ENCODE measurements at regions not wholly inside any gene's neighbourhood (a gene's known extent, or its start where the extent isn't known, plus 50 kb on each side); places are given as distances from the start of the nearest gene placed in this dataset.

DNA sequence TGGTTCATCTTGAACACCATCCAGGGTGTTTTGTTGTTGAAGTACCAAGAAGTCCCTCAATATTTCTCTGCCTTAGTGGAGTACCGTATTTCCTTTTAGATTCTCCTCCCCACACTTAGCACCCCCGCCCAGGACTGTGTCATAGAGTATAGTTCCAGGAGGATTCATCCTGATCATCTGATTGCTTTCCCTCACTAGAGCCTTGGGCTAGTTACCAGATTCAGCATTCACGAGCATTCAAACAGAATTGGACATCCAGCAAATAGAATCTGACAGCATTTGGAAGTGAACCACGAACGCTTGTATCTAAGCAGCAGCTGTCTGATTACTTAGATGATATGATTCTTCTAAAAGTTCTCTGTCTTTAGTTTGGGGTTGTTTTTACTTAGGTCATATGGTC is 248.1 kb upstream of the TAS2R1 start:
- TF ChIP-seq, protein P1, sequence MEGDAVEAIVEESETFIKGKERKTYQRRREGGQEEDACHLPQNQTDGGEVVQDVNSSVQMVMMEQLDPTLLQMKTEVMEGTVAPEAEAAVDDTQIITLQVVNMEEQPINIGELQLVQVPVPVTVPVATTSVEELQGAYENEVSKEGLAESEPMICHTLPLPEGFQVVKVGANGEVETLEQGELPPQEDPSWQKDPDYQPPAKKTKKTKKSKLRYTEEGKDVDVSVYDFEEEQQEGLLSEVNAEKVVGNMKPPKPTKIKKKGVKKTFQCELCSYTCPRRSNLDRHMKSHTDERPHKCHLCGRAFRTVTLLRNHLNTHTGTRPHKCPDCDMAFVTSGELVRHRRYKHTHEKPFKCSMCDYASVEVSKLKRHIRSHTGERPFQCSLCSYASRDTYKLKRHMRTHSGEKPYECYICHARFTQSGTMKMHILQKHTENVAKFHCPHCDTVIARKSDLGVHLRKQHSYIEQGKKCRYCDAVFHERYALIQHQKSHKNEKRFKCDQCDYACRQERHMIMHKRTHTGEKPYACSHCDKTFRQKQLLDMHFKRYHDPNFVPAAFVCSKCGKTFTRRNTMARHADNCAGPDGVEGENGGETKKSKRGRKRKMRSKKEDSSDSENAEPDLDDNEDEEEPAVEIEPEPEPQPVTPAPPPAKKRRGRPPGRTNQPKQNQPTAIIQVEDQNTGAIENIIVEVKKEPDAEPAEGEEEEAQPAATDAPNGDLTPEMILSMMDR (IDR thresholded peaks at IDR 0.05; ENCODE audit: control extremely low read depth, extremely low read depth, low read depth, missing control alignments), result no peak
- CTCF ChIA-PET, result interaction anchor here (1.1 to 2.1 kb wide), 3 partner anchors 13 to 22 kb away, joined by 3 to 4 read pairs (median 3); no protein-coding TSS in a partner anchor
- no peak for DNase-seq (ENCODE audit: extremely low spot score)
- POLR2A ChIA-PET, result no interaction called here

DNA sequence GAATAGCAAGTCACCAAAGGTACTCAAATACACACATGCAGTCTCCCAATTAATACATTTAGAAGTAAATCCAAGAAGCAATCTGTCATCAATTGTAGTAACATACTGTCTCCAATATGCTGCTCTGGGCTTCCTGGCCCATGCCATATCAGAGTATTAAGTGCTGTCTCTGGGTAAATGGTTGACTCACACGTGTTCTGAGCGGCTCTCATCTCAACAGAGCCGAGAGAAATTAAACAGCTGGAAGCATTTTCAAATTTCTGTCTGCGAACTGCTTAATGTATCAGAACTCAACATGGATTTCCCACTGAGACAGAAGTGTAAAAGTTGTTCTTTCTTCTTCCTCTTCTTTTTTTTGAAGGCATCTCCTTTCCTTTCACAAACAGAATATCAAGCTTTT is 247.3 kb upstream of the TAS2R1 start:
- CTCF ChIA-PET, result interaction anchor here (1.2 to 2.1 kb wide), 2 partner anchors 16 to 22 kb away, joined by 3 to 4 read pairs; no protein-coding TSS in a partner anchor
- TF ChIP-seq, protein P1 (IDR thresholded peaks at IDR 0.05; ENCODE audit: control extremely low read depth, extremely low read depth, low read depth, missing control alignments), result no peak
- no peak for DNase-seq (ENCODE audit: extremely low spot score)
- POLR2A ChIA-PET, result no interaction called here

DNA sequence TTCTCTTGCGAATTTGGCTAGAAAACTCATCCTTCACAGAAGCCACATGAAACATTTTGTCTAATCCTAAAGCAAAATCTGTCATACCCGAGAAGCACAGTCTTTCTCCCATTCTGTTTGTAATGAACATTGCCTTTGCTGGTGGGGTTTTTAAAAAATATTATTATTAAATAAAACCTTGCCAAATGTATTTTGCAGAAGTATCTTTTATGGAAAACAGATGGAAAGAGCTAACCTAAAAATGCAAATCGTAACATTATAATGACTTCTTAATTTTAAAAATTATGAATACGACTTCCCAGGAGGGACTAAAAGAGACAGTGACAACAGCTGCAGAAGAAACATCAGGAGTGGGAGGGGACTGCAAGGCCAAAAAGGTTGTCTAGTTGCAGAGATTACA is 246.3 kb upstream of the TAS2R1 start:
- TF ChIP-seq, protein P1 (IDR thresholded peaks at IDR 0.05; ENCODE audit: control extremely low read depth, extremely low read depth, low read depth, missing control alignments), result no peak
- ChIA-PET CTCF (no interaction called here), POLR2A (no interaction called here)
- DNase-seq (ENCODE audit: extremely low spot score), result no peak

DNA sequence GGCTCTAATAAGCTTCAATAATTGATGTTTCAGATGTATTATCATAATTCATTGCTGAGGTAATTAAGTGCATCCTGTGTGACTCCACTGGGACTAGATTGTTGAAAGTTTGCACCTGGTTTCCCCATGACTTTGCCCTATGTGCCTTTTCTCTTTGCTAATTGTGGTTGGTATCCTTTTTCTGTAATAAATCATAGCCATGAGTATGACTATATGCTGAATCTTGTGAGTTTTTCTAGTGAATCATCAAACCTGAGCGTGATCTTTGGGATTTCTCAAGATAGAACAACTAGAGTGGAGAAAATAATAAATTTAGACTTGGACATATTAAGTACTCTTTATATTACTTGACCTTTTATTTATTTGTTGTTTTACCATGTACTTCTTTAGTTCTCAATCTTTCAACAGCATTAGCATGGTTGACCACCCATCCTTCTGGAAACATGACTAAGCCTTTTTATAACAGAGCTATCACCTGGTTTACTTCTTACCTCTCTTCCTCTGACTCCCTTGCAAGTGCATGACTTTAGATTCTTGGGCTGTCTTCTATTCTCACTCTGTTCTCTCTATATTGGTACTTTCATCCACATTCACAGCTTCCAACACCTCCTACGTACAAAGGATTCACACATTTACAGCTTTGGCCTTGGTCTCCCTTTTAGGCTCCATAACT is 239.6 kb upstream of the TAS2R1 start:
- TF ChIP-seq, protein P1 (IDR thresholded peaks at IDR 0.05; ENCODE audit: control extremely low read depth, extremely low read depth, low read depth, missing control alignments), result no peak
- CTCF ChIA-PET, result interaction anchor here (1.5 kb wide), 1 partner anchor 21 kb away, joined by 4 read pairs; no protein-coding TSS in a partner anchor
- POLR2A ChIA-PET, result no interaction called here
- DNase-seq (ENCODE audit: extremely low spot score), result no peak

DNA sequence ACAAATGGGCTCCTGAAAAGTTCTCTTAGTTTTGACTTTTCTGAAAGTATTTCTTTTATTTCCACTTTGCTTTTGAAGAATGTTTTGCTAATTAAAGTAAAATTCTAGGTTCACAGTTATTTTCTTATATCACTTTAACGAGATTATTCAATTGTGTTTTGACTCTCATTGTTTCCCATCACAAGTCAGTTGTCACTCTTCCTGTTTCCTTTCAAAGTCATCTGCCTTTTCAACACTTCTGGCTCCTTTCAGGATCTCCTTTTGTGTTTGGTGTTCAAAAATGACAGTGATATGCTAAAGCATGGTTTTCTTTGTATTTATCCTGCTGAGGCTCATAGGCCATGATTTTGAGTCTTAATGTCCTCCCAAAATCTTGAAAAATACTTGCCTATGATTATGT is 235.4 kb upstream of the TAS2R1 start:
- ChIA-PET POLR2A (no interaction called here), CTCF (no interaction called here)
- TF ChIP-seq, protein P1 (IDR thresholded peaks at IDR 0.05; ENCODE audit: control extremely low read depth, extremely low read depth, low read depth, missing control alignments), result no peak
- no peak for DNase-seq (ENCODE audit: extremely low spot score)

DNA sequence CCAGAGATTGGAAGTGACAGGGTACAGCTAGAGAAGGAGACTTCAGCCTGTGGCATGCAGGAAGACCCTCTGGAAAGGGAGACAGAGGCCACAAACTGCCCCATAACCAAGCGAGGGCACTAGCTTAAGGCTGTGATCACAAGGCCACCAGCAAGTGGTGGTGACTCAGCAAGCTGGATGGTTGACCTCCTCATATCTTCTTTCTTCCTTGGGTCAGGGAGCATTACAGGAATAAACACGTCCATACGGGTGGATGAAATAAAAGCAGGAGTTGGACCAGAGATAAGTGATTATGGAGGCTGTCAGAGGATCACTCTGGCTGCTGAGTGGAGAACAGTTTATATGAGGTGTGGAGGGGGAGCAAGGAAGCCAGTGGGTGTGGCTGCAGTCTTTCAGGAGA is 234.6 kb upstream of the TAS2R1 start:
- POLR2A ChIA-PET, result no interaction called here
- no peak for DNase-seq (ENCODE audit: extremely low spot score)
- CTCF ChIA-PET, result no interaction called here
- TF ChIP-seq, protein P1 (IDR thresholded peaks at IDR 0.05; ENCODE audit: control extremely low read depth, extremely low read depth, low read depth, missing control alignments), result no peak
